WTC11 (cell line): ENCODE measurements at regions not wholly inside any gene's neighbourhood (a gene's known extent, or its start where the extent isn't known, plus 50 kb on each side); places are given as distances from the start of the nearest gene placed in this dataset.

Source experiments
- ATAC-seq: fragments of 200-7000 bp; cut with Tn5 transposase; 2 replicates; pipeline ENCODE4 v1.10.0; 2021; ENCODE audit warnings: mild to moderate bottlenecking, moderate library complexity
- CTCF ChIA-PET: fragments of 300-600 bp; sonication (Branson Sonifier 250); formaldehyde crosslinking; loops from one replicate; lab custom pipeline; 2021; ENCODE audit warnings: antibody characterized with exemption; lab: Charles Lee
- POLR2A ChIA-PET: fragments of 350-600 bp; sonication (Branson Sonifier 250); formaldehyde crosslinking; loops from one replicate; lab custom pipeline; 2021; ENCODE audit warnings: antibody characterized with exemption; lab: Charles Lee
- DNase-seq: peaks from one replicate; pipeline ENCODE4 v3.0.0; 2021; ENCODE audit warnings: low spot score
- H3K27ac Mint-ChIP-seq: 2 replicates; pipeline ENCODE4 v1.8.0; 2021; ENCODE audit warnings: mixed read lengths
- H3K27me3 Mint-ChIP-seq: 2 replicates; pipeline ENCODE4 v1.8.0; 2021; ENCODE audit warnings: low read depth, mild to moderate bottlenecking, moderate library complexity, mixed read lengths
- H3K36me3 Mint-ChIP-seq: 2 replicates; pipeline ENCODE4 v1.8.0; 2021; ENCODE audit warnings: mixed read lengths
- H3K4me1 Mint-ChIP-seq: 2 replicates; pipeline ENCODE4 v1.8.0; 2022; ENCODE audit warnings: mixed read lengths
- H3K4me3 Mint-ChIP-seq: 2 replicates; pipeline ENCODE4 v1.8.0; 2021; ENCODE audit warnings: mild to moderate bottlenecking, moderate library complexity, mixed read lengths
- H3K9me3 Mint-ChIP-seq: 2 replicates; pipeline ENCODE4 v1.8.0; 2021; ENCODE audit warnings: mixed read lengths
- CREB1 ChIP-seq: sonication (generic); formaldehyde crosslinking; IDR thresholded peaks from 2 replicates; pipeline ENCODE4 v1.8.0; 2023; ENCODE audit warnings: mild to moderate bottlenecking, missing genetic modification reagents
- EMX1 ChIP-seq: fragments of 250-450 bp; sonication (Bioruptor Pico); IDR thresholded peaks from 2 replicates; pipeline ENCODE4 v1.8.0; 2021; ENCODE audit warnings: mild to moderate bottlenecking
- FOXK1 ChIP-seq: sonication (generic); formaldehyde crosslinking; IDR thresholded peaks from 2 replicates; pipeline ENCODE4 v1.8.0; 2022; ENCODE audit warnings: mild to moderate bottlenecking, moderate library complexity, missing genetic modification reagents
- FOXP1 ChIP-seq: sonication (generic); formaldehyde crosslinking; IDR thresholded peaks from 2 replicates; pipeline ENCODE4 v1.8.0; 2022; ENCODE audit warnings: missing genetic modification reagents, mild to moderate bottlenecking, moderate library complexity, borderline replicate concordance
- GRHL2 ChIP-seq: fragments of 250-450 bp; sonication (Bioruptor Pico); IDR thresholded peaks from 2 replicates; pipeline ENCODE4 v1.8.0; 2022; ENCODE audit warnings: mild to moderate bottlenecking, moderate library complexity; ENCODE audit not compliant: insufficient replicate concordance, severe bottlenecking
- HMGA2 ChIP-seq: fragments of 250-450 bp; sonication (Bioruptor Pico); IDR thresholded peaks from 2 replicates; pipeline ENCODE4 v1.4.0; 2021; ENCODE audit warnings: mild to moderate bottlenecking, moderate library complexity
- JAZF1 ChIP-seq: fragments of 250-450 bp; sonication (Bioruptor Pico); IDR thresholded peaks from 2 replicates; pipeline ENCODE4 v1.9.0; 2021; ENCODE audit warnings: moderate library complexity, mild to moderate bottlenecking, inconsistent platforms
- JUN ChIP-seq: sonication (generic); formaldehyde crosslinking; IDR thresholded peaks from 2 replicates; pipeline ENCODE4 v1.8.0; 2023; ENCODE audit warnings: mild to moderate bottlenecking, missing genetic modification reagents
- MXD4 ChIP-seq: fragments of 250-450 bp; sonication (Bioruptor Pico); IDR thresholded peaks from 2 replicates; pipeline ENCODE4 v1.8.0; 2021; ENCODE audit warnings: mild to moderate bottlenecking, moderate library complexity, borderline replicate concordance
- NFYB ChIP-seq: sonication (generic); formaldehyde crosslinking; conservative IDR thresholded peaks from 2 replicates; pipeline ENCODE4 v1.8.0; 2022; ENCODE audit warnings: low read depth, missing genetic modification reagents
- OVOL2 ChIP-seq: fragments of 250-450 bp; sonication (Bioruptor Pico); IDR thresholded peaks from 2 replicates; pipeline ENCODE4 v1.9.0; 2021; ENCODE audit warnings: mild to moderate bottlenecking, borderline replicate concordance
- SMAD4 ChIP-seq: sonication (generic); formaldehyde crosslinking; IDR thresholded peaks from 2 replicates; pipeline ENCODE4 v1.8.0; 2022; ENCODE audit warnings: mild to moderate bottlenecking, missing genetic modification reagents
- SP1 ChIP-seq: sonication (generic); formaldehyde crosslinking; conservative IDR thresholded peaks from 2 replicates; pipeline ENCODE4 v1.8.1; 2022; ENCODE audit warnings: missing genetic modification reagents
- TCF7 ChIP-seq: sonication (generic); formaldehyde crosslinking; IDR thresholded peaks from 2 replicates; pipeline ENCODE4 v1.8.0; 2022; ENCODE audit warnings: mild to moderate bottlenecking, low read depth, missing genetic modification reagents, moderate library complexity
- TEAD1 ChIP-seq: sonication (generic); formaldehyde crosslinking; IDR thresholded peaks from 2 replicates; pipeline ENCODE4 v1.8.0; 2022; ENCODE audit warnings: mild to moderate bottlenecking, missing genetic modification reagents
- ZNF138 ChIP-seq: sonication (generic); formaldehyde crosslinking; conservative IDR thresholded peaks from 2 replicates; pipeline ENCODE4 v1.8.1; 2022; ENCODE audit warnings: mild to moderate bottlenecking, moderate library complexity, missing genetic modification reagents
- ZNF232 ChIP-seq: sonication (generic); formaldehyde crosslinking; IDR thresholded peaks from 2 replicates; pipeline ENCODE4 v1.8.0; 2022; ENCODE audit warnings: mild to moderate bottlenecking, missing genetic modification reagents
- ZNF317 ChIP-seq: sonication (generic); formaldehyde crosslinking; IDR thresholded peaks from 2 replicates; pipeline ENCODE4 v1.8.1; 2023; ENCODE audit warnings: low read depth, mild to moderate bottlenecking, moderate library complexity, missing genetic modification reagents, borderline replicate concordance
- TF ChIP-seq, protein P1 (sequence below): sonication (generic); formaldehyde crosslinking; IDR thresholded peaks from 2 replicates; pipeline ENCODE4 v1.8.0; 2022; ENCODE audit warnings: missing genetic modification reagents
- TF ChIP-seq, protein P2 (sequence below): fragments of 250-450 bp; sonication (Bioruptor Pico); conservative IDR thresholded peaks from 2 replicates; pipeline ENCODE4 v1.9.0; 2021; ENCODE audit warnings: mild to moderate bottlenecking
- TF ChIP-seq, protein P3 (sequence below): sonication (generic); formaldehyde crosslinking; IDR thresholded peaks from 2 replicates; pipeline ENCODE4 v1.8.1; 2023; ENCODE audit warnings: mild to moderate bottlenecking, missing genetic modification reagents
- TF ChIP-seq, protein P4 (sequence below): sonication (generic); formaldehyde crosslinking; conservative IDR thresholded peaks from 2 replicates; pipeline ENCODE4 v1.8.1; 2022; ENCODE audit warnings: mild to moderate bottlenecking, missing genetic modification reagents

DNA sequence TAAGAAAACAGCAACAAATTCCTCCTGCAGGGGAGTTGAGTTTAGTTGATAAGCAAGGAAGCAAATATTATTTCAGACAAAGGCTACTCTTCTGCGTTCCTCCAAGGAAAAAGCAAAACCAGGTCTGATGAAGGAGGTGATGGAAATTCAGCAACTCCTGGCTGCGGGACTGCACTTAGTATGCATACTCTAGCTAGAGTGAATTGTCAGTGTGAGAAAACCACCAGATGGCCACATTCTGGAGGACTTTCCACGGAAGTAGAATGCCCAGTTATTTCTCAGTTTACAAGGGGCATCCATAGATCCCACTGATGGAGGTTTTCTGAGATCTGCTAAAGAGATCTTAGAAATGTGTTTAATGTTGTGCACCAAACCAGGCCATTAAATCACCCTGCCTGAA, 338.6 kb upstream of the PUDP start:
- Mint-ChIP-seq H3K4me1 (no peaks in the 10 kb centered on the region), H3K27ac (no peak overlapping the region), H3K36me3 (no peaks in the 10 kb centered on the region), H3K27me3 (peaks cover 3% of the 10 kb centered on the region; the same call in 1 of the 2 replicates), H3K9me3 (0 out of 2 replicates have a peak, but pooled peaks cover 3% of the 10 kb centered on the region), H3K4me3 (no peak overlapping the region)
- DNase-seq (no peak), ATAC-seq (no peak)
- ChIA-PET POLR2A (no interaction called here), CTCF (no interaction called here)
- TF ChIP-seq ZNF232 (CRISPR knock-in tag) = no peak

GRCh38 chrX:7485061-7485460, 337.1 kb upstream of the PUDP start:
- Mint-ChIP-seq H3K36me3 (no peaks in the 10 kb centered on the region), H3K27ac (no peak overlapping the region), H3K4me3 (no peak overlapping the region), H3K27me3 (peaks cover 3% of the 10 kb centered on the region; the same call in 1 of the 2 replicates), H3K4me1 (no peaks in the 10 kb centered on the region), H3K9me3 (0 out of 2 replicates have a peak, but pooled peaks cover 3% of the 10 kb centered on the region)
- POLR2A ChIA-PET = no interaction called here
- CTCF ChIA-PET = no interaction called here
- TF ChIP-seq SP1 (CRISPR knock-in tag) (no peak), TEAD1 (no peak), MXD4 (no peak), JAZF1 (CRISPR knock-in tag) (no peak), NFYB (CRISPR knock-in tag) (no peak), HMGA2 (no peak), EMX1 (CRISPR knock-in tag) (no peak), ZNF317 (CRISPR knock-in tag) (no peak), GRHL2 (CRISPR knock-in tag) (no peak), FOXK1 (CRISPR knock-in tag) (no peak)
- TF ChIP-seq, protein P1, sequence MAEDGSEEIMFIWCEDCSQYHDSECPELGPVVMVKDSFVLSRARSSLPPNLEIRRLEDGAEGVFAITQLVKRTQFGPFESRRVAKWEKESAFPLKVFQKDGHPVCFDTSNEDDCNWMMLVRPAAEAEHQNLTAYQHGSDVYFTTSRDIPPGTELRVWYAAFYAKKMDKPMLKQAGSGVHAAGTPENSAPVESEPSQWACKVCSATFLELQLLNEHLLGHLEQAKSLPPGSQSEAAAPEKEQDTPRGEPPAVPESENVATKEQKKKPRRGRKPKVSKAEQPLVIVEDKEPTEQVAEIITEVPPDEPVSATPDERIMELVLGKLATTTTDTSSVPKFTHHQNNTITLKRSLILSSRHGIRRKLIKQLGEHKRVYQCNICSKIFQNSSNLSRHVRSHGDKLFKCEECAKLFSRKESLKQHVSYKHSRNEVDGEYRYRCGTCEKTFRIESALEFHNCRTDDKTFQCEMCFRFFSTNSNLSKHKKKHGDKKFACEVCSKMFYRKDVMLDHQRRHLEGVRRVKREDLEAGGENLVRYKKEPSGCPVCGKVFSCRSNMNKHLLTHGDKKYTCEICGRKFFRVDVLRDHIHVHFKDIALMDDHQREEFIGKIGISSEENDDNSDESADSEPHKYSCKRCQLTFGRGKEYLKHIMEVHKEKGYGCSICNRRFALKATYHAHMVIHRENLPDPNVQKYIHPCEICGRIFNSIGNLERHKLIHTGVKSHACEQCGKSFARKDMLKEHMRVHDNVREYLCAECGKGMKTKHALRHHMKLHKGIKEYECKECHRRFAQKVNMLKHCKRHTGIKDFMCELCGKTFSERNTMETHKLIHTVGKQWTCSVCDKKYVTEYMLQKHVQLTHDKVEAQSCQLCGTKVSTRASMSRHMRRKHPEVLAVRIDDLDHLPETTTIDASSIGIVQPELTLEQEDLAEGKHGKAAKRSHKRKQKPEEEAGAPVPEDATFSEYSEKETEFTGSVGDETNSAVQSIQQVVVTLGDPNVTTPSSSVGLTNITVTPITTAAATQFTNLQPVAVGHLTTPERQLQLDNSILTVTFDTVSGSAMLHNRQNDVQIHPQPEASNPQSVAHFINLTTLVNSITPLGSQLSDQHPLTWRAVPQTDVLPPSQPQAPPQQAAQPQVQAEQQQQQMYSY (CRISPR knock-in tag) = no peak
- ATAC-seq (no peak), DNase-seq (no peak)

DNA sequence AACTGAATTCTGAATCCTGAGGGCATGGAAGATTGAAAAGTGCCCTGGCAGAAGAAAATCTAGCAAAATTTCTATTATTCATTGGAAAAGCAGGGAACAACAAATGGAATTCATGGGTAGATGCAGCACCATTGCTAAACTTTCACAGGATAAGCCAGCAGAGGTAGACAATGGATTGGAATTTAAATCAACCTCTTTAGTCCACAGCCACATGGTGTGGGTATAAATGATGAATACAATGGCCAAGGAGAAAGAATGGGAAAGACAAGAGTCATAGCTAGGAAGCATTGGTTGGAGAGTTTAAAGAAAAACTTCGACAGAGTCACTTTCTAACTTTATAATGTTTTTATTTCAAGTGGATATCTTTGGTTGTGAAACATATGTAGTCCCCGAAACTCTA, 332.8 kb upstream of the PUDP start:
- Mint-ChIP-seq H3K36me3 (no peaks in the 10 kb centered on the region), H3K27me3 (peaks cover 3% of the 10 kb centered on the region; the same call in 1 of the 2 replicates)

DNA sequence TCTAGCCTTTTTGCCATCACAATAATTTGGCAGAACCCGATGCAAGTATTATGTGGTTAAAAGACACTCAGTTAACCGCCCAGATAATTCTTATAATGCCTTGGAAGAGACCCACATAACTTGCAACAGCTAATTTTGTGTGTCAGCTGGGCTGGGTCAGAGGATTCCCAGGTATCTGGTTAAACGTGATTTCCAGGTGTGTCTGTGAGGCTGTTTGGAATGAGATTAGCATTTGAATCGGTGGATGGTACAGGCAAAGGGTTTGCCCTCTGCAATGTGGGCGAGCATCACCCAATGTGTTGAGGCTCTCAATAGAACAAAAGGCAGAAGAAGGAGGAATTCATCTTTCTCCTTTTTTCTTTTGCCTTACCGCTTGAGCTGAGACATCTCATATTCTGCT, 314.2 kb upstream of the PUDP start:
- ChIA-PET POLR2A (no interaction called here), CTCF (interaction anchor here (1.2 kb wide), 1 partner anchor 271 kb away, joined by 3 read pairs; no protein-coding TSS in a partner anchor)
- ATAC-seq (peak; percentile 74), DNase-seq (peak; percentile 9)
- Mint-ChIP-seq H3K27me3 (no peaks in the 10 kb centered on the region), H3K4me1 (peaks cover 10% of the 10 kb centered on the region), H3K36me3 (no peaks in the 10 kb centered on the region), H3K9me3 (peaks cover 5% of the 10 kb centered on the region; the same call in 1 of the 2 replicates), H3K4me3 (no peak overlapping the region), H3K27ac (no peak overlapping the region)
- TF ChIP-seq JUN (no peak), CREB1 (CRISPR knock-in tag) (no peak), ZNF138 (no peak), SMAD4 (CRISPR knock-in tag) (no peak), TCF7 (no peak), FOXP1 (CRISPR knock-in tag) (no peak), OVOL2 (no peak)
- TF ChIP-seq, protein P2, sequence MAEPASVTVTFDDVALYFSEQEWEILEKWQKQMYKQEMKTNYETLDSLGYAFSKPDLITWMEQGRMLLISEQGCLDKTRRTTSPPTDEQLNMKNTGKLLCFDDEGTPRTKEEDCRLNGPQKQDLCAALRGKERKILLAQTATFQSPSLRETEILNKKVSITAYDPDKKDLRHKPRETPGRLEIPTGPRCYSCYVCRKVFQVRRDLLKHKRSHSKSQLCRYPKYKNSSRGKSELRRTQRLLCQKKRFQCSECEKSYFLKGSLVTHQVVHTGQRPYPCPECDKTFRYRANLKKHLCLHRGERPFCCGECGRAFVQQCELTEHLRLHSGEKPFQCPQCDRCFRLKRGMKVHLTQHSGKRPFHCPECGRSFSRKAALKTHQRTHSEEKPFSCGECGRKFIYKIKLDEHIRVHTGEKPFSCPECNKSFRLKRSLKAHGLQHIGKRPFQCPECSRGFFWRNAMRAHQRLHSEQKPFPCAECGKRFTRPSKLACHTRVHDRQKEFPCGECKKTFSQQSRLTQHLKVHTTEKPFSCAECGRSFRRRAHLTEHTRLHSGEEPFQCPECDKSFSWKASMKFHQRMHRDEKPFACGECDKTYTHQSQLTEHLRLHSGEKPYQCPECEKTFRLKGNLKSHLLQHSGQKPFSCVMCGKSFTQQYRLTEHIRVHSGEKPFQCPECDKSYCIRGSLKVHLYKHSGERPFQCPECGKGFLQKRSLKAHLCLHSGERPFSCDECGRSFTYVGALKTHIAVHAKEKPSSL (CRISPR knock-in tag) = no peak
- TF ChIP-seq, protein P3, sequence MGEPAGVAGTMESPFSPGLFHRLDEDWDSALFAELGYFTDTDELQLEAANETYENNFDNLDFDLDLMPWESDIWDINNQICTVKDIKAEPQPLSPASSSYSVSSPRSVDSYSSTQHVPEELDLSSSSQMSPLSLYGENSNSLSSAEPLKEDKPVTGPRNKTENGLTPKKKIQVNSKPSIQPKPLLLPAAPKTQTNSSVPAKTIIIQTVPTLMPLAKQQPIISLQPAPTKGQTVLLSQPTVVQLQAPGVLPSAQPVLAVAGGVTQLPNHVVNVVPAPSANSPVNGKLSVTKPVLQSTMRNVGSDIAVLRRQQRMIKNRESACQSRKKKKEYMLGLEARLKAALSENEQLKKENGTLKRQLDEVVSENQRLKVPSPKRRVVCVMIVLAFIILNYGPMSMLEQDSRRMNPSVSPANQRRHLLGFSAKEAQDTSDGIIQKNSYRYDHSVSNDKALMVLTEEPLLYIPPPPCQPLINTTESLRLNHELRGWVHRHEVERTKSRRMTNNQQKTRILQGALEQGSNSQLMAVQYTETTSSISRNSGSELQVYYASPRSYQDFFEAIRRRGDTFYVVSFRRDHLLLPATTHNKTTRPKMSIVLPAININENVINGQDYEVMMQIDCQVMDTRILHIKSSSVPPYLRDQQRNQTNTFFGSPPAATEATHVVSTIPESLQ (CRISPR knock-in tag) = no peak

More for the DNA sequence above, 332.8 kb upstream of the PUDP start:
- Mint-ChIP-seq H3K4me3 (no peak overlapping the region), H3K4me1 (no peaks in the 10 kb centered on the region), H3K9me3 (0 out of 2 replicates have a peak, but pooled peaks cover 3% of the 10 kb centered on the region)
- CTCF ChIA-PET = no interaction called here
- TF ChIP-seq, protein P4, sequence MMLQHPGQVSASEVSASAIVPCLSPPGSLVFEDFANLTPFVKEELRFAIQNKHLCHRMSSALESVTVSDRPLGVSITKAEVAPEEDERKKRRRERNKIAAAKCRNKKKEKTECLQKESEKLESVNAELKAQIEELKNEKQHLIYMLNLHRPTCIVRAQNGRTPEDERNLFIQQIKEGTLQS (CRISPR knock-in tag) = no peak
- TF ChIP-seq, all 79 proteins: peak for 0
- POLR2A ChIA-PET = no interaction called here
- no peak overlapping the region for H3K27ac Mint-ChIP-seq
- ATAC-seq = no peak
- DNase-seq = no peak
